Kidney epithelial cell (primary cell): ENCODE measurements at regions not wholly inside any gene's neighbourhood (a gene's known extent, or its start where the extent isn't known, plus 50 kb on each side); places are given as distances from the start of the nearest gene placed in this dataset.
A peak's percentile ranks its signal among the peaks of the same experiment; 100 is the strongest.

Experiments used
- DNase-seq: peaks from one replicate; pipeline ENCODE4 v3.0.0-alpha.2; 2010; ENCODE audit warnings: low read depth
- H3K27me3 ChIP-seq: 2 replicates; pipeline ENCODE4 v1.6.0; 2011; ENCODE audit warnings: low read length; ENCODE audit not compliant: control insufficient read depth, insufficient read depth
- H3K36me3 ChIP-seq: 2 replicates; pipeline ENCODE4 v1.5.1; 2011; ENCODE audit warnings: low read length; ENCODE audit not compliant: control insufficient read depth, insufficient read depth
- H3K4me3 ChIP-seq: 2 replicates; pipeline ENCODE4 v1.5.1; 2011; ENCODE audit warnings: low read depth, mild to moderate bottlenecking, control low read depth, low read length
- CTCF ChIP-seq: IDR thresholded peaks from 2 replicates; pipeline ENCODE4 v1.5.1; 2011; ENCODE audit warnings: mild to moderate bottlenecking, moderate library complexity, low read length, control low read depth, inconsistent platforms; ENCODE audit not compliant: insufficient read depth, poor library complexity, severe bottlenecking

- no peak for DNase-seq
- H3K27me3 ChIP-seq: peaks cover 6% of the 10 kb centered on the region
- no peaks in the 10 kb centered on the region for H3K36me3 ChIP-seq
- no peak for TF ChIP-seq CTCF
- peak overlapping the region; percentile 36 for H3K4me3 ChIP-seq
Observed at GRCh38 chr9:129383019-129383560, 205.0 kb upstream of the IER5L start.

GRCh38 chr9:129382281-129383018 is 204.4 kb upstream of the IER5L start:
- H3K4me3 ChIP-seq: no peak overlapping the region
- H3K27me3 ChIP-seq: peaks cover 6% of the 10 kb centered on the region
- no peak for DNase-seq

GRCh38 chr9:129381481-129381957 is 203.5 kb upstream of the IER5L start:
- TF ChIP-seq CTCF: no peak
- Histone ChIP-seq H3K36me3 (no peaks in the 10 kb centered on the region), H3K4me3 (no peak overlapping the region), H3K27me3 (peaks cover 6% of the 10 kb centered on the region)
- no peak for DNase-seq

More at GRCh38 chr9:129382281-129383018, 204.4 kb upstream of the IER5L start:
- TF ChIP-seq CTCF: no peak
- no peaks in the 10 kb centered on the region for H3K36me3 ChIP-seq

- Histone ChIP-seq H3K27me3 (peaks cover 6% of the 10 kb centered on the region), H3K36me3 (no peaks in the 10 kb centered on the region), H3K4me3 (no peak overlapping the region)
- TF ChIP-seq CTCF: no peak
- no peak for DNase-seq
Observed at GRCh38 chr9:129380961-129381401, 202.9 kb upstream of the IER5L start.

GRCh38 chr9:129379886-129380285 is 201.8 kb upstream of the IER5L start:
- Histone ChIP-seq H3K4me3 (no peak overlapping the region), H3K36me3 (no peaks in the 10 kb centered on the region), H3K27me3 (peaks cover 6% of the 10 kb centered on the region)
- DNase-seq: no peak
- TF ChIP-seq CTCF: no peak
